K562 (cell line): ENCODE measurements at regions not wholly inside any gene's neighbourhood (a gene's known extent, or its start where the extent isn't known, plus 50 kb on each side); places are given as distances from the start of the nearest gene placed in this dataset.

Experiments
- CBX5 ChIP-seq: IDR thresholded peaks from 2 replicates; pipeline ENCODE4 v1.6.1; 2014; ENCODE audit warnings: low read depth, borderline replicate concordance
- EP400 ChIP-seq: fragments of 450-650 bp; IDR thresholded peaks from 2 replicates; pipeline ENCODE4 v1.6.1; 2017; ENCODE audit warnings: antibody characterized with exemption, mild to moderate bottlenecking, moderate library complexity
- FOXJ3 ChIP-seq: sonication (generic); formaldehyde crosslinking; IDR thresholded peaks from 2 replicates; pipeline ENCODE4 v1.4.0; 2020; ENCODE audit warnings: mild to moderate bottlenecking, missing genetic modification reagents
- FOXO4 ChIP-seq: fragments of 450-650 bp; formaldehyde crosslinking; IDR thresholded peaks from 2 replicates; pipeline ENCODE4 v1.4.0; 2020; ENCODE audit warnings: mild to moderate bottlenecking, moderate library complexity
- GTF2A2 ChIP-seq: IDR thresholded peaks from 2 replicates; pipeline ENCODE4 v1.6.1; 2016; ENCODE audit warnings: mild to moderate bottlenecking, missing genetic modification characterization, missing compliant biosample characterization
- NR1H2 ChIP-seq: sonication (generic); formaldehyde crosslinking; IDR thresholded peaks from 2 replicates; pipeline ENCODE4 v1.4.0; 2020; ENCODE audit warnings: mild to moderate bottlenecking, missing genetic modification reagents
- PTBP1 ChIP-seq: fragments of 200-400 bp; formaldehyde crosslinking; IDR thresholded peaks from 2 replicates; pipeline ENCODE4 v1.6.1; 2017; ENCODE audit warnings: low read depth, low read length
- RBM25 ChIP-seq: fragments of 200-400 bp; formaldehyde crosslinking; IDR thresholded peaks from 2 replicates; pipeline ENCODE4 v1.6.1; 2018; ENCODE audit warnings: low read length, low read depth, moderate library complexity; ENCODE audit not compliant: severe bottlenecking
- SFPQ ChIP-seq: fragments of 200-400 bp; formaldehyde crosslinking; IDR thresholded peaks from 2 replicates; pipeline ENCODE4 v1.6.1; 2017; ENCODE audit warnings: mild to moderate bottlenecking, low read depth, low read length, moderate library complexity
- SMAD2 ChIP-seq: fragments of 150-350 bp; IDR thresholded peaks from 2 replicates; pipeline ENCODE4 v1.6.1; 2014; ENCODE audit warnings: low read depth, mild to moderate bottlenecking, low read length
- SMARCB1 ChIP-seq: IDR thresholded peaks from 2 replicates; pipeline ENCODE4 v1.6.1; 2011; ENCODE audit warnings: improper control_type of control experiment, low read depth; ENCODE audit not compliant: insufficient read length
- TCF3 ChIP-seq: sonication (generic); formaldehyde crosslinking; IDR thresholded peaks from 2 replicates; pipeline ENCODE4 v1.4.0; 2020; ENCODE audit warnings: mild to moderate bottlenecking, missing genetic modification reagents
- TCFL5 ChIP-seq: fragments of 250-450 bp; sonication (Bioruptor Pico); conservative IDR thresholded peaks from 2 replicates; pipeline ENCODE4 v1.6.1; 2021; ENCODE audit warnings: mild to moderate bottlenecking, moderate library complexity, matching md5 sums
- WHSC1 ChIP-seq: IDR thresholded peaks from one replicate; pipeline ENCODE4 v1.6.1; 2012; ENCODE audit warnings: low read length, control low read depth, inconsistent platforms
- ZEB2 ChIP-seq: fragments of 450-650 bp; IDR thresholded peaks from 2 replicates; pipeline ENCODE4 v1.6.1; 2016

- TF ChIP-seq EP400, result peak; percentile 41; the same call in 1 of the 2 replicates
- no peak for TF ChIP-seq WHSC1
- no peak for TF ChIP-seq SMARCB1
- TF ChIP-seq FOXJ3 (CRISPR knock-in tag), result no peak
- no peak for TF ChIP-seq GTF2A2 (tag)
- TF ChIP-seq SMAD2, result no peak
- TF ChIP-seq ZEB2, result peak; percentile 97
- no peak for TF ChIP-seq NR1H2
- TF ChIP-seq TCFL5 (CRISPR knock-in tag), result no peak
- TF ChIP-seq PTBP1, result peak; percentile 72; the same call in 1 of the 2 replicates
- peak; percentile 87 for TF ChIP-seq RBM25
- no peak for TF ChIP-seq CBX5
- no peak for TF ChIP-seq FOXO4 (CRISPR knock-in tag)
- peak; percentile 85 for TF ChIP-seq TCF3 (CRISPR knock-in tag)
- no peak for TF ChIP-seq SFPQ
Observed at GRCh38 chr12:113582521-113583218, 111.0 kb upstream of the LHX5 start (continued).
